ENCODE measurements at regions not wholly inside any gene's neighbourhood (a gene's known extent, or its start where the extent isn't known, plus 50 kb on each side); places are given as distances from the start of the nearest gene placed in this dataset.

GRCh38 chr3:182530316-182530715, 263.0 kb upstream of the ATP11B start:
- DNase-seq, result no peak

GRCh38 chr3:182533394-182533793, 259.9 kb upstream of the ATP11B start:
- no peak for DNase-seq

- no peak for DNase-seq
Measured at GRCh38 chr3:182544542-182544941, 248.8 kb upstream of the ATP11B start.

GRCh38 chr3:182562274-182562673, 231.0 kb upstream of the ATP11B start:
- DNase-seq, result no peak

GRCh38 chr3:182565916-182566796, 227.1 kb upstream of the ATP11B start:
- DNase-seq, result no peak

GRCh38 chr3:182567700-182568099, 225.6 kb upstream of the ATP11B start:
- DNase-seq, result no peak

- DNase-seq, result no peak
Measured at GRCh38 chr3:182568261-182568660, 225.0 kb upstream of the ATP11B start.

GRCh38 chr3:182568876-182569275, 224.4 kb upstream of the ATP11B start:
- no peak for DNase-seq

- no peak for DNase-seq
Measured at GRCh38 chr3:182570946-182571594, 222.2 kb upstream of the ATP11B start.

- DNase-seq, result no peak
Measured at GRCh38 chr3:182575941-182576340, 217.4 kb upstream of the ATP11B start.

GRCh38 chr3:182583545-182583944, 209.8 kb upstream of the ATP11B start:
- no peak for DNase-seq

GRCh38 chr3:182585532-182586150, 207.7 kb upstream of the ATP11B start:
- DNase-seq, result no peak

- DNase-seq, result no peak
Measured at GRCh38 chr3:182592747-182593146, 200.6 kb upstream of the ATP11B start.

- DNase-seq, result no peak
Measured at GRCh38 chr3:182596676-182597410, 196.5 kb upstream of the ATP11B start.

- DNase-seq, result no peak
Measured at GRCh38 chr3:182597621-182598041, 195.7 kb upstream of the ATP11B start.

GRCh38 chr3:182601597-182601996, 191.7 kb upstream of the ATP11B start:
- DNase-seq, result no peak

GRCh38 chr3:182603501-182603900, 189.8 kb upstream of the ATP11B start:
- DNase-seq, result no peak

- DNase-seq, result no peak
Measured at GRCh38 chr3:182605882-182606611, 187.3 kb upstream of the ATP11B start.

GRCh38 chr3:182606905-182607504, 186.3 kb upstream of the ATP11B start:
- DNase-seq, result no peak

- no peak for DNase-seq
Measured at GRCh38 chr3:182608832-182609231, 184.5 kb upstream of the ATP11B start.

GRCh38 chr3:182609575-182610156, 183.6 kb upstream of the ATP11B start:
- DNase-seq, result no peak

- DNase-seq, result no peak
Measured at GRCh38 chr3:182612332-182612731, 181.0 kb upstream of the ATP11B start.

Data from NK-92 treated with Interleukin-12 subunit alpha and Interleukin-12 subunit beta, amount 100 ng/mL, for 24 hours (cell line).